Tibial artery (tissue), 4 donors: ENCODE measurements at regions not wholly inside any gene's neighbourhood (a gene's known extent, or its start where the extent isn't known, plus 50 kb on each side); places are given as distances from the start of the nearest gene placed in this dataset.

Source experiments
- DNase-seq, 2 donors: peaks; one replicate each; pipeline ENCODE4 v3.0.0-alpha.2; 2019
- H3K27ac ChIP-seq, 2 donors: fragments of 200-600 bp; sonication (generic) in 1 of 2; 1 replicate in 1 of 2; 2 replicates in 1 of 2; pipeline ENCODE4 v1.5.1; 2018 to 2019; ENCODE audit warnings: mild to moderate bottlenecking in 1 of 2
- H3K27me3 ChIP-seq, 2 donors: fragments of 200-600 bp; sonication (generic) in 1 of 2; one replicate each; pipeline versions ENCODE4 v1.5.1 to v1.6.0; 2016 to 2019
- H3K36me3 ChIP-seq, 3 donors: fragments of 200-600 bp; sonication (generic) in 2 of 3; one replicate each; pipeline ENCODE4 v1.5.1; 2016 to 2019; ENCODE audit warnings: mild to moderate bottlenecking in 2 of 3
- H3K4me1 ChIP-seq, 4 donors: fragments of 200-600 bp; sonication (generic) in 2 of 4; 1 replicate in 3 of 4; 2 replicates in 1 of 4; pipeline ENCODE4 v1.5.1; 2016 to 2019
- H3K4me3 ChIP-seq, 2 donors: fragments of 200-600 bp; sonication (generic) in 1 of 2; 1 replicate in 1 of 2; 2 replicates in 1 of 2; pipeline ENCODE4 v1.5.1; 2018 to 2019; ENCODE audit warnings: mild to moderate bottlenecking in 2 of 2
- H3K9me3 ChIP-seq, 3 donors: fragments of 200-600 bp; sonication (generic) in 1 of 3; one replicate each; pipeline ENCODE4 v1.5.1; 2016 to 2019
- intact Hi-C: fragments of 100-400 bp; cut with DNase I; formaldehyde crosslinking; loops from one replicate; pipeline ENCODE4 v1.15.0; 2023; ENCODE audit warnings: low total_unique reads
- TF ChIP-seq, protein P1 (sequence below), 2 experiments: fragments of 200-600 bp in 1 of 2; fragments of 450-650 bp in 1 of 2; IDR thresholded peaks; one replicate each; pipeline ENCODE4 v1.5.1; 2017 to 2019; ENCODE audit warnings: antibody characterized with exemption in 2 of 2, mild to moderate bottlenecking in 1 of 2, moderate library complexity in 1 of 2

DNA sequence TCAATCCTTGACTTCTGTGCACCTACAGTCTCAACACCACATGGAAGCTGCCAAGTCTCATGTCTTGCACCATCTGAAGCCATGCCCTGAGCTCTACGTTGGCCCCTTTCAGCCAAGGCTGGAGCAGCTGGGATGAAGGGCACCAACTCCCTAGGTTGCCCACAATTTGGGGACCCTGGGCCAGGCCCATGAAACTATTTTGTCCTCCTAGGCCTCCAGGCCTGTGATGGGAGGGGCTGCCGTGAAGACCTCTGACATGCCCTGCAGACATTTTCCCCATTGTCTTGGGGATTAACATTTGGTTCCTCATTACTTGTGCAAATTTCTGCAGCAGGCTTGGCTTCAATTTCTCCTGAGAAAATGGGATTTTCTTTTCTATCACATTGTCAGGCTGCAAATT lies 285.1 kb downstream of the DTWD2 start:
- Histone ChIP-seq H3K4me1 (no peaks in the 10 kb centered on the region), H3K9me3 (no peaks in the 10 kb centered on the region), H3K4me3 (no peak overlapping the region), H3K36me3 (no peaks in the 10 kb centered on the region), H3K27ac (no peak overlapping the region), H3K27me3 (no peaks in the 10 kb centered on the region)
- intact Hi-C loops: no loop called here
- DNase-seq: no peak
- TF ChIP-seq, protein P1, sequence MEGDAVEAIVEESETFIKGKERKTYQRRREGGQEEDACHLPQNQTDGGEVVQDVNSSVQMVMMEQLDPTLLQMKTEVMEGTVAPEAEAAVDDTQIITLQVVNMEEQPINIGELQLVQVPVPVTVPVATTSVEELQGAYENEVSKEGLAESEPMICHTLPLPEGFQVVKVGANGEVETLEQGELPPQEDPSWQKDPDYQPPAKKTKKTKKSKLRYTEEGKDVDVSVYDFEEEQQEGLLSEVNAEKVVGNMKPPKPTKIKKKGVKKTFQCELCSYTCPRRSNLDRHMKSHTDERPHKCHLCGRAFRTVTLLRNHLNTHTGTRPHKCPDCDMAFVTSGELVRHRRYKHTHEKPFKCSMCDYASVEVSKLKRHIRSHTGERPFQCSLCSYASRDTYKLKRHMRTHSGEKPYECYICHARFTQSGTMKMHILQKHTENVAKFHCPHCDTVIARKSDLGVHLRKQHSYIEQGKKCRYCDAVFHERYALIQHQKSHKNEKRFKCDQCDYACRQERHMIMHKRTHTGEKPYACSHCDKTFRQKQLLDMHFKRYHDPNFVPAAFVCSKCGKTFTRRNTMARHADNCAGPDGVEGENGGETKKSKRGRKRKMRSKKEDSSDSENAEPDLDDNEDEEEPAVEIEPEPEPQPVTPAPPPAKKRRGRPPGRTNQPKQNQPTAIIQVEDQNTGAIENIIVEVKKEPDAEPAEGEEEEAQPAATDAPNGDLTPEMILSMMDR (IDR thresholded peaks at IDR 0.05): no peak

DNA sequence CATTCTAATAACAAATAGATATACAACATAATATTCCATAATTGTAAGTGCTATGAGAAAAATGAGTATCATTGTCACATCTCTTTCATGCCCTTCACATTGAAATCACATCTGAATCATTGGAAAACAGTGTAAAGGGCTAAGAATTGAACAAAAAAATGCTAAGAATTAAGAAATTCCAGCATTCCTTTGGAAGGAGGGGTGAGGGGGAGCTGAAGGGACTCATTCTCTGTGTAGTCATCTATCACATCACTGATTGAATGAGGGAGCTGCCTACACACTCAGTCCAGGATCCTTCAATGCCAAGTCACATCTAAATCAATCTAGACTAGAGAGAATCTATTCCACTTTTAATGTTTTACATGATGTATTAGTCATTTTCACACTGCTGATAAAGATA lies 286.6 kb downstream of the DTWD2 start:
- no peaks in the 10 kb centered on the region for H3K4me1 ChIP-seq
- H3K9me3 ChIP-seq: no peaks in the 10 kb centered on the region
- no peak for DNase-seq
- intact Hi-C loops: no loop called here
- TF ChIP-seq, protein P1 (IDR thresholded peaks at IDR 0.05): no peak
- no peaks in the 10 kb centered on the region for H3K36me3 ChIP-seq
- H3K4me3 ChIP-seq: no peak overlapping the region
- no peak overlapping the region for H3K27ac ChIP-seq
- H3K27me3 ChIP-seq: no peaks in the 10 kb centered on the region

DNA sequence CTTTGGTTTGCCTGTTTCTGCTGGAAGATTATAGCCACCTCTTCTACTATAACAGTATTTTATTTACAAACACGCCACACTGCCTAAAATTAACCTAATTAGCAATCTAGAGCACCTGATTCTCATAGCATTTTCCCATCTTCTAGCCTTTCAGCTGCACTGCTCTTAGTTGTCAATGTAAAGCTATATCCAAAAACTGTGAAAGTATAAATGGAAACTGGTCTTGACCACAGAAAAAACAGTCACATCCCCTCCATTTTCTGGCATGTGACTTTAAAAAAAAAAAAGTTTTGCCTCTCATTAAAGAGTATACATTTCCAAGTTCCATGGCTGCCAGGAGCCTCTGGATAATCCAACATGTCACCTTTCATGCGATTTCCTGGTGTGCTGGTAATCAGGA lies 287.8 kb downstream of the DTWD2 start:
- Histone ChIP-seq H3K4me3 (no peak overlapping the region), H3K27me3 (no peaks in the 10 kb centered on the region), H3K27ac (no peak overlapping the region), H3K4me1 (no peaks in the 10 kb centered on the region), H3K9me3 (no peaks in the 10 kb centered on the region), H3K36me3 (no peaks in the 10 kb centered on the region)
- TF ChIP-seq, protein P1 (IDR thresholded peaks at IDR 0.05): no peak
- DNase-seq: no peak
- intact Hi-C loops: no loop called here

DNA sequence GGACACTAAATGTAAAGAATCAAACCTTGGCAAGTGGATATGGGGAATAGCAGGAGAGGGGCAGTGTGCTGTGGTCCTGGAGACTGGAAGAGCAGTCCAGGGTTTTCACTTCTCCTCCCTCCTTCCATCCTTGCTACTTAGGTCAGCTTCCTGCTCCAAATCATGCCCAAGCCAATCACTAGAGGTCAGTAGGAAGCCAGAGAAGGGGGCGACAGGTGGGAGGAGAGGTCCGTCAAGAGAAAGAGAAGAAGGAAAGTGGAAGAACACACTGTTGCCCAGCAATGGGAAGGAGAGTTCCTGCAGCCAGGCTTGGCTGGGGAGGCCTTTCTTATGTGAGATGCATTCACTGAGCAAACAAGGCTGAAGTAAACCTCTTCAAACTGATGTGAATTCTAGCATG lies 289.6 kb downstream of the DTWD2 start:
- TF ChIP-seq, protein P1 (IDR thresholded peaks at IDR 0.05): no peak
- H3K4me1 ChIP-seq: no peaks in the 10 kb centered on the region
- H3K36me3 ChIP-seq: no peaks in the 10 kb centered on the region
- no peaks in the 10 kb centered on the region for H3K27me3 ChIP-seq
- intact Hi-C loops: no loop called here
- no peak overlapping the region for H3K27ac ChIP-seq
- no peak overlapping the region for H3K4me3 ChIP-seq
- no peak for DNase-seq
- no peaks in the 10 kb centered on the region for H3K9me3 ChIP-seq

DNA sequence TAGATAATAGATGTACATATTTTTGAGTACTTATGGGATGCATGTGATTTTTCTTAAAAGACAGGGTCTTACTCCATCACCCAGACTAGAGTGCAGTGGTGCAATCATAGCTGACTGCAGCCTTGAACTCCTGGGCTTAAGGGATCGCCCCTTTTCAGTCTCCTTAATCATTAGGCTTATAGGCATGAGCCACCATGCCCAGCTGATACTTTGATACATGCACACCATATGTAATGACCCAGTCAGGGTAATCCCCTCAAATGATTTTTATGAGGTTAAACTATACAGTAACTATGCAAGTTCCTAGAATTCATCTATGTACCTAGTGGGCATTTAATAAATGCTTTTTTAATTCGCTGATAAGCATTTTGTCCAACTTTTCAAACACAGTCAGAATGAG lies 292.3 kb downstream of the DTWD2 start:
- Histone ChIP-seq H3K4me1 (no peaks in the 10 kb centered on the region), H3K27ac (no peak overlapping the region), H3K36me3 (no peaks in the 10 kb centered on the region), H3K4me3 (no peak overlapping the region), H3K9me3 (no peaks in the 10 kb centered on the region), H3K27me3 (no peaks in the 10 kb centered on the region)
- TF ChIP-seq, protein P1 (IDR thresholded peaks at IDR 0.05): no peak
- DNase-seq: no peak
- intact Hi-C loops: no loop called here

DNA sequence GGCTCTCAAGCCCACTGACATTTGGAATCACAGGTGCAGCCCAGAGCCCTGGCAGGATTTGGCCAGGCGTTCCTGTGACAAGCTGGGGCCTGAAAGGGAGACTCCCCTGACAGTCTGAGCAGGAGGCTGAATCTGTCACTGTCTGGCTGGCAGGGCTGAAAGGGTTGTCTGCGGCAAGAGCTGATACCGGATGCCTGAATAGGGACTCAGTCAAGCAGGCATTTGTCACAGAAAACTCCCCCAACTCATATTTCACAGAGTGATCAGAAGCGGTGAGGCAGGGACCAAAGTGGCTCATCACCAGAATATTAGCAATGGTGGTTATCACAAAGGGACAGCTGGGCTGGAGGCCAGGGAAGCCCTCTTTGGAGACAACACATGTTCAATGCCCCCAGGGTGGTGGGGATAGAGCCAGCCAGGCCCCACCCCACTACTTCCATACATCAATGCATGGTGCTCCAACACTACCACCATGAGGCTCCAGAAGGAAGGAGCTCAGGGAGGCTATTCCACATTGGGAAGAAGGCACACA lies 295.5 kb downstream of the DTWD2 start:
- H3K36me3 ChIP-seq: no peaks in the 10 kb centered on the region
- TF ChIP-seq, protein P1 (IDR thresholded peaks at IDR 0.05): no peak
- DNase-seq: no peak
- H3K27ac ChIP-seq: no peak overlapping the region
- no peak overlapping the region for H3K4me3 ChIP-seq
- H3K27me3 ChIP-seq: no peaks in the 10 kb centered on the region
- H3K4me1 ChIP-seq: no peaks in the 10 kb centered on the region
- no peaks in the 10 kb centered on the region for H3K9me3 ChIP-seq
- intact Hi-C loops: no loop called here
